Tibial artery (tissue), 4 donors: ENCODE measurements at regions not wholly inside any gene's neighbourhood (a gene's known extent, or its start where the extent isn't known, plus 50 kb on each side); places are given as distances from the start of the nearest gene placed in this dataset.

Source experiments
- DNase-seq, 2 donors: peaks; one replicate each; pipeline ENCODE4 v3.0.0-alpha.2; 2019
- H3K27ac ChIP-seq, 2 donors: fragments of 200-600 bp; sonication (generic) in 1 of 2; 1 replicate in 1 of 2; 2 replicates in 1 of 2; pipeline ENCODE4 v1.5.1; 2018 to 2019; ENCODE audit warnings: mild to moderate bottlenecking in 1 of 2
- H3K27me3 ChIP-seq, 2 donors: fragments of 200-600 bp; sonication (generic) in 1 of 2; one replicate each; pipeline versions ENCODE4 v1.5.1 to v1.6.0; 2016 to 2019
- H3K36me3 ChIP-seq, 3 donors: fragments of 200-600 bp; sonication (generic) in 2 of 3; one replicate each; pipeline ENCODE4 v1.5.1; 2016 to 2019; ENCODE audit warnings: mild to moderate bottlenecking in 2 of 3
- H3K4me1 ChIP-seq, 4 donors: fragments of 200-600 bp; sonication (generic) in 2 of 4; 1 replicate in 3 of 4; 2 replicates in 1 of 4; pipeline ENCODE4 v1.5.1; 2016 to 2019
- H3K4me3 ChIP-seq, 2 donors: fragments of 200-600 bp; sonication (generic) in 1 of 2; 1 replicate in 1 of 2; 2 replicates in 1 of 2; pipeline ENCODE4 v1.5.1; 2018 to 2019; ENCODE audit warnings: mild to moderate bottlenecking in 2 of 2
- H3K9me3 ChIP-seq, 3 donors: fragments of 200-600 bp; sonication (generic) in 1 of 3; one replicate each; pipeline ENCODE4 v1.5.1; 2016 to 2019
- intact Hi-C: fragments of 100-400 bp; cut with DNase I; formaldehyde crosslinking; loops from one replicate; pipeline ENCODE4 v1.15.0; 2023; ENCODE audit warnings: low total_unique reads
- TF ChIP-seq, protein P1 (sequence below), 2 experiments: fragments of 200-600 bp in 1 of 2; fragments of 450-650 bp in 1 of 2; IDR thresholded peaks; one replicate each; pipeline ENCODE4 v1.5.1; 2017 to 2019; ENCODE audit warnings: antibody characterized with exemption in 2 of 2, mild to moderate bottlenecking in 1 of 2, moderate library complexity in 1 of 2

DNA sequence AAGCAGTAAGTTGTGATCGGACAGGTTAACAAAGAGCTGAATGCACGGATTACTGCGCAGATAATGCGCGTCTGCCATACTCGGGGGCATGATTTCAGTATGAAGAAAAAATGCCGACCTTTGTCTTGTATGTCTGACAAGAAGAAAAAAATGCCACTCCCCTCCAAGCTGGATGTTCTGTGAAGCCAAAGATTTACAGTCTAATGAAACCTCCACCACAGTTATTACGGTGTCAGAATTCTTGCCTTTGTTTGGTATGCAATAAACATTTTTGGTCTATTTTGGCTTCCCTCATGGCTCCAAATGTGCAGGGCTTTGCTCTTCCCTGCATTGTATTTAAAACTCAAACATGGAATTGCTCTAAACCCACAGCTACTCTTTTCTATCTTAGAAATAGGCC lies 72.2 kb upstream of the THUMPD2 start:
- H3K27me3 ChIP-seq = no peaks in the 10 kb centered on the region
- peaks cover 0 to 11% (median 8%) of the 10 kb centered on the region in 4 donors for H3K4me1 ChIP-seq
- no peak overlapping the region for H3K4me3 ChIP-seq
- no peaks in the 10 kb centered on the region for H3K36me3 ChIP-seq
- no peak for DNase-seq
- TF ChIP-seq, protein P1, sequence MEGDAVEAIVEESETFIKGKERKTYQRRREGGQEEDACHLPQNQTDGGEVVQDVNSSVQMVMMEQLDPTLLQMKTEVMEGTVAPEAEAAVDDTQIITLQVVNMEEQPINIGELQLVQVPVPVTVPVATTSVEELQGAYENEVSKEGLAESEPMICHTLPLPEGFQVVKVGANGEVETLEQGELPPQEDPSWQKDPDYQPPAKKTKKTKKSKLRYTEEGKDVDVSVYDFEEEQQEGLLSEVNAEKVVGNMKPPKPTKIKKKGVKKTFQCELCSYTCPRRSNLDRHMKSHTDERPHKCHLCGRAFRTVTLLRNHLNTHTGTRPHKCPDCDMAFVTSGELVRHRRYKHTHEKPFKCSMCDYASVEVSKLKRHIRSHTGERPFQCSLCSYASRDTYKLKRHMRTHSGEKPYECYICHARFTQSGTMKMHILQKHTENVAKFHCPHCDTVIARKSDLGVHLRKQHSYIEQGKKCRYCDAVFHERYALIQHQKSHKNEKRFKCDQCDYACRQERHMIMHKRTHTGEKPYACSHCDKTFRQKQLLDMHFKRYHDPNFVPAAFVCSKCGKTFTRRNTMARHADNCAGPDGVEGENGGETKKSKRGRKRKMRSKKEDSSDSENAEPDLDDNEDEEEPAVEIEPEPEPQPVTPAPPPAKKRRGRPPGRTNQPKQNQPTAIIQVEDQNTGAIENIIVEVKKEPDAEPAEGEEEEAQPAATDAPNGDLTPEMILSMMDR (IDR thresholded peaks at IDR 0.05) = no peak
- H3K9me3 ChIP-seq = no peaks in the 10 kb centered on the region
- no peak overlapping the region for H3K27ac ChIP-seq
- intact Hi-C loops = no loop called here

DNA sequence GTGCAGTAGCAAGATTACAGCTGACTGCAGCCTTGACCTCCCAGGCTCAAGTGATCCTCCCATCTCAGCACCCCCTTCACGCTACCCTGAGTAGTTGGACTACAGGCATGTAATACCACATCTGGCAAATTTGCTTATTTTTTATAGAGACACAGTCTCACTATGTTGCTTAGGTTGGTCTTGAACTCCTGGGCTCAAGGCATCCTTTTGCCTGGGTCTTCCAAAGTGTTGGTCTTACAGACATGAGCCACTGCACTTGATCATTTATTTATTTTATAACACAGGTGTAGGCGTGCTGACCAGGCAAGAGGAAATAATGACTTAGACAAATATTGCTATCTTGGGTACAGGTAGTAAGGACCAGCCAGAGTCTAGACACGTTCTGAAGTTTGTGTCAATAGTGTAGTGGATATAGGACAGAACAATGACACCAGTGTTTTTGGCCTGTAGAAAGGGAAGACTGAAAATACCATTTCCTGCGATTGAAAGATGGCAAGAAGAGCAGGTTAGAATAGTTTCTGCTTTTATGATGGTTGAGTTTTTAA lies 71.0 kb upstream of the THUMPD2 start:
- H3K27ac ChIP-seq = no peak overlapping the region
- H3K4me1 ChIP-seq = peaks cover 0 to 11% (median 8%) of the 10 kb centered on the region in 4 donors
- intact Hi-C loops = no loop called here
- H3K36me3 ChIP-seq = no peaks in the 10 kb centered on the region
- H3K4me3 ChIP-seq = no peak overlapping the region
- TF ChIP-seq, protein P1 (IDR thresholded peaks at IDR 0.05) = no peak
- DNase-seq = no peak
- H3K9me3 ChIP-seq = no peaks in the 10 kb centered on the region
- no peaks in the 10 kb centered on the region for H3K27me3 ChIP-seq

DNA sequence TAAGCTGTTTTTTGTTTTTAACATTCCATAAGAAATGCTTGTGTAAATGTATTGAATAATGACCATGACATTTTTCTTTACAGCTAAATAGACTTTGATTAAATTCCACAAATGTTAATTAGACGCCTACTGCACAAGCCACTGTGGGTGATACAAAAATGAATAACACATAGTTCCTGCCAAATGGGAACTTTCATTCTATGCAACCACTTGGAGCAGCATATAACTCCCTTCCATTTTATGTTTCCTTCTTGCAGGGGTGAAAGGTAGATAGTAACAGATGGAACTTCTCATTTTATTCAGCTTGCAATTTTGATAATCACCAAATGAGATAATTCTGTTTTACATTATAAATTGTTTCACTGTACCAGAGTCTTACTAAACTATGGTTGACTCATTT lies 70.0 kb upstream of the THUMPD2 start:
- Histone ChIP-seq H3K9me3 (no peaks in the 10 kb centered on the region), H3K4me1 (peaks cover 0 to 11% (median 8%) of the 10 kb centered on the region in 4 donors), H3K27me3 (no peaks in the 10 kb centered on the region), H3K36me3 (no peaks in the 10 kb centered on the region), H3K4me3 (no peak overlapping the region), H3K27ac (no peak overlapping the region)
- DNase-seq = no peak
- intact Hi-C loops = no loop called here
- TF ChIP-seq, protein P1 (IDR thresholded peaks at IDR 0.05) = no peak

DNA sequence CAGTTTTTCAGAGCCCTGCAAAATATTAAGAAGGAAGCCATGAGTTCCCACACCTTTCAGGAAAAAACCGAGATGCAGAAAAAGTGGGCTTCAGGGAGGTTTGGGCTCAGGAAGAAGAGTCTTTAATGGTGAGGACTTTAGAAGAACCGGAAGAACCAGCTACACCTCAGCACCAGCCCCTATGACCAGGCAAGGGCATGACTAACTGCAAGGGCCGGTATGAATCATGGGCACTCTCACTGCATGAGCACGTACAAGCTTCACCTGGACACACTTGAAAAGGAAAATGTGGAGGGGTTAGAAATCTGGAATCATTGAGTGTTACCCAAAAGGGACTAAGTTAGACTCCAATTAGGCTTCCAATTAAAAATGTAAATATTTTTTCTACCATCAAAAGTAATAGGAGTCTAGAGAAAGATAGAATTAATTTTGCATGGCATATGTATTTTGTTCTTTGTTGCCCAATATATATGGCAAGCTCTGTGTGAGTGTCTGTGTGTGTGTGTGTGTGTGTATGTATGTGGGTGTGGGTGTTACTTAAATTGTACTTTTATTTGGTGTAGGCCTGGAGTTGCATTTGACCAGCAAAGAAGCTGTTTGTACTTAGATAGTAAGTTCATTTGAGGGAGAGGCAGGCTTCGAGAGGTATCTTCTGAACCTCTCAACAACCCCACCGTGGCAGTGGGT lies 66.5 kb upstream of the THUMPD2 start:
- Histone ChIP-seq H3K4me3 (no peak overlapping the region), H3K27ac (no peak overlapping the region), H3K4me1 (no peaks in the 10 kb centered on the region), H3K9me3 (no peaks in the 10 kb centered on the region), H3K27me3 (no peaks in the 10 kb centered on the region), H3K36me3 (no peaks in the 10 kb centered on the region)
- TF ChIP-seq, protein P1 (IDR thresholded peaks at IDR 0.05) = no peak
- no peak for DNase-seq
- intact Hi-C loops = no loop called here

DNA sequence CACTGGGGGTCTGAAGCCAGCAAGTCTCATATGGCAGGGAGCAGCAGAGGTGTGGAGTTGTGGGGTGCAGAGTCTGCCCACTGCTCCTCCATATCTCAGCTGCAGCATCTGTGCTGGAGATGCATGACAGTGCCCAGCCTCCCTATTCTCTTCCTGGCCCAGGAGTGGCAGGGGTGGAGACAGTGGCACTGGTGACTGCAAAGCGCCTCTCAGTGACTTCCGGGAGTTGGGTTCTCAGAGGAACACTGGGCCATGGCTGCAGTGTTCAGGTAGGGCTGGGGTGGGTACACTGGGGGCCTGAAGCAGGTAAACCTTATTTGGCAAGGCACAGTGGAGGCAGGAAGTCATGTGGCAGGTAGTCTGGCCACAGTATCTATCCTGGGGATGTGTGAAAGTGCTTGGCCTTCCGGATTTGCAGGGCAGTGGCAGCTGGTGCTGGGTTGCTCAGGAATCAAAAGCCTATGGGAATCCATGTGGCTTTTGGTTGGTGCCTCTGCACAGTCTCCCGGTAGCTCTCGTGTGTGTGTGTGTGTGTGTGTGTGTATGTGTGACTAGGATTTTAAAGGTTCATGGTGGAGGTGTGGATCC lies 60.3 kb upstream of the THUMPD2 start:
- TF ChIP-seq, protein P1 (IDR thresholded peaks at IDR 0.05) = no peak
- DNase-seq = no peak
- Histone ChIP-seq H3K4me3 (no peak overlapping the region), H3K27ac (no peak overlapping the region), H3K9me3 (peaks cover 3 to 17% (median 6%) of the 10 kb centered on the region in 3 donors), H3K4me1 (no peaks in the 10 kb centered on the region), H3K36me3 (no peaks in the 10 kb centered on the region), H3K27me3 (no peaks in the 10 kb centered on the region)
- intact Hi-C loops = no loop called here
